CD4-positive, alpha-beta memory T cell (primary cell): ENCODE measurements at regions not wholly inside any gene's neighbourhood (a gene's known extent, or its start where the extent isn't known, plus 50 kb on each side); places are given as distances from the start of the nearest gene placed in this dataset.

ENCODE experiments used
- CTCF ChIA-PET: fragments of 350-600 bp; sonication (Branson Sonifier 250); formaldehyde crosslinking; loops from one replicate; lab custom pipeline; 2021; ENCODE audit warnings: inconsistent platforms; ENCODE audit not compliant: partially characterized antibody; lab: Charles Lee
- POLR2A ChIA-PET: fragments of 350-600 bp; sonication (Branson Sonifier 250); formaldehyde crosslinking; loops from one replicate; lab custom pipeline; 2021; ENCODE audit not compliant: partially characterized antibody; lab: Charles Lee
- DNase-seq, 5 donors: peaks; one replicate each; pipeline versions ENCODE4 v3.0.0 to v3.0.0-alpha.2; 2020 to 2022; ENCODE audit warnings: mixed read lengths in 1 of 5
- H3K27ac ChIP-seq: one replicate; pipeline ENCODE4 v1.7.0; 2013; ENCODE audit warnings: low read depth, low read length
- H3K27me3 ChIP-seq: 2 replicates; pipeline ENCODE4 v1.7.0; 2013; ENCODE audit warnings: mild to moderate bottlenecking, low read length, moderate library complexity; ENCODE audit not compliant: insufficient read depth
- H3K36me3 ChIP-seq: 2 replicates; pipeline ENCODE4 v1.7.0; 2013; ENCODE audit warnings: mild to moderate bottlenecking, low read length, moderate library complexity; ENCODE audit not compliant: insufficient read depth
- H3K4me1 ChIP-seq: 2 replicates; pipeline ENCODE4 v1.7.0; 2013; ENCODE audit warnings: mild to moderate bottlenecking, low read length, moderate library complexity; ENCODE audit not compliant: insufficient read depth
- H3K4me3 ChIP-seq, 2 donors: one replicate each; pipeline ENCODE4 v1.7.0; 2013; ENCODE audit warnings: low read length in 2 of 2, mild to moderate bottlenecking in 1 of 2
- H3K9me3 ChIP-seq, 2 donors: one replicate each; pipeline ENCODE4 v1.7.0; 2013; ENCODE audit warnings: low read length in 2 of 2, control low read depth in 1 of 2; ENCODE audit not compliant: control insufficient read depth in 1 of 2
- H3K27ac Mint-ChIP-seq, 7 donors: one replicate each; pipeline ENCODE4 v1.8.0; 2020 to 2021; ENCODE audit warnings: mixed read lengths in 7 of 7, mild to moderate bottlenecking in 6 of 7, inconsistent platforms in 3 of 7, moderate library complexity in 3 of 7
- H3K27me3 Mint-ChIP-seq, 2 donors: one replicate each; pipeline ENCODE4 v1.8.0; 2020 to 2021; ENCODE audit warnings: mixed read lengths in 2 of 2
- H3K36me3 Mint-ChIP-seq, 2 donors: one replicate each; pipeline ENCODE4 v1.8.0; 2020 to 2021; ENCODE audit warnings: mixed read lengths in 2 of 2, inconsistent platforms in 1 of 2, mild to moderate bottlenecking in 1 of 2
- H3K4me1 Mint-ChIP-seq, 4 donors: one replicate each; pipeline ENCODE4 v1.8.0; 2020 to 2021; ENCODE audit warnings: mixed read lengths in 4 of 4, mild to moderate bottlenecking in 1 of 4
- H3K4me3 Mint-ChIP-seq, 8 donors: one replicate each; pipeline ENCODE4 v1.8.0; 2020 to 2021; ENCODE audit warnings: mixed read lengths in 8 of 8, mild to moderate bottlenecking in 7 of 8, moderate library complexity in 6 of 8, inconsistent platforms in 3 of 8
- H3K9me3 Mint-ChIP-seq, 8 donors: one replicate each; pipeline ENCODE4 v1.8.0; 2020 to 2021; ENCODE audit warnings: mixed read lengths in 8 of 8, mild to moderate bottlenecking in 5 of 8, inconsistent platforms in 3 of 8, moderate library complexity in 1 of 8
- intact Hi-C: fragments of 100-400 bp; cut with micrococcal nuclease; formaldehyde crosslinking; loops from one replicate; pipeline ENCODE4 v1.15.1; 2023

DNA sequence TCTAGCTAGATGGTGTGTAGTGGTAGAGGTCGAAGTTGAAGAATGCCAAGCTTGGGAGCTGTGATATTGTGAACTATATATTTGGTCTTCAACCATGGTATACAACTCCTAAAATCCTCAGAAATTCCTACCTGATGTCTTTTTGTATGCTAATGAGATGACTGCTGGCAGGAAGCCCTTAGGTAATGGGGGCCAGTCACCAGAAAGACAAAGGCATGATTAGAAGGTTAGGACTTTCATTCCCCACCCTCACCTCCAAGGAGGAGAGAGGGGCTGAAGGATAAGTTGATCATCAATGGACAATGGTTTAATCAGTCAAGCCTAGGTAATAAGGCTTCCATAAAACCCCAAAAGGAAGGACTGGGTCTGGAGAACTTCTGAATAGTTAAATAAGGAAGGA, 285.7 kb upstream of the POU5F2 start:
- no peak for DNase-seq
- intact Hi-C loops = no loop called here
- no peaks in the 10 kb centered on the region for H3K36me3 ChIP-seq
- H3K27ac Mint-ChIP-seq = peak overlapping the region in 1 of 7 donors; percentile 6
- H3K9me3 ChIP-seq = no peaks in the 10 kb centered on the region
- no peaks in the 10 kb centered on the region for H3K27me3 ChIP-seq
- POLR2A ChIA-PET = no interaction called here
- H3K4me3 Mint-ChIP-seq = no peak overlapping the region
- H3K27ac ChIP-seq = no peak overlapping the region
- H3K36me3 Mint-ChIP-seq = peaks cover 65 to 88% of the 10 kb centered on the region in 2 donors
- H3K4me1 ChIP-seq = no peaks in the 10 kb centered on the region
- H3K4me1 Mint-ChIP-seq = peaks cover 0 to 10% (median 5%) of the 10 kb centered on the region in 4 donors
- CTCF ChIA-PET = no interaction called here
- H3K27me3 Mint-ChIP-seq = no peaks in the 10 kb centered on the region
- H3K4me3 ChIP-seq = no peak overlapping the region
- H3K9me3 Mint-ChIP-seq = peaks cover 0 to 5% (median 0%) of the 10 kb centered on the region in 8 donors

DNA sequence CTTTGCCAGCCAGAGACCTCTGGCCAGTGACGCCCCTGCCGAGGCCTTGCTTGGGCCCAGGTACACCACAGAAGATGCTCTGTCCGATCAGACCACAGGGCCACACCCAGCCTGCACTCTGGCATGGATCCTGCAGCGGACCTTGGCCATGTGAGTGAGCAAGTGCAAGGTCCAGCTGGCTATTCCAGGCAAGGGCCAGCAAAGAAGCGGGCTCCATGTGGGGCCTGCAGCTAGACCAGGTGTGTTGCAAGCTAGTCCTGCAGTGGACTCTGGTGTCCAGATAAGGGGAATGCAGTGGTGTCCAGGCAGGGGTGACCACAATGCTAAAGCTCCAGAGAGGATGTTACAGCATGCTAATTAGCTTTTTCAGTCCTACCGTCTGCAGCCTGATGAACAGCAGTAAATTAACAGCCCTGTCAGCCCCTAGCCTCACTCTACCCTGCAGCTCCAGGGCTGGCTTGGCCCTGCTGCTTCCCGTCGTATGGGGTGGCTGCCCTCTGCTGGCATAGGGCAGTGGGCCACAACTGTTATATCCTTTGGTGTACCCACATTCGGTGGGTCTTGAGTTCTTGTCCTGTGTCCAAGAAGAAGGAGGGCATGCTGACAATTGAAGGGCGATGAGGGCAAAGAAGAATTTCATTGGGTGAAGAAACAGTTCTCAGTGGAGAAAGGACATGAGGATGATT, 284.5 kb upstream of the POU5F2 start:
- peak overlapping the region in 1 of 7 donors; percentile 68 for H3K27ac Mint-ChIP-seq
- H3K4me1 Mint-ChIP-seq = peaks cover 0 to 10% (median 3%) of the 10 kb centered on the region in 4 donors
- CTCF ChIA-PET = no interaction called here

DNA sequence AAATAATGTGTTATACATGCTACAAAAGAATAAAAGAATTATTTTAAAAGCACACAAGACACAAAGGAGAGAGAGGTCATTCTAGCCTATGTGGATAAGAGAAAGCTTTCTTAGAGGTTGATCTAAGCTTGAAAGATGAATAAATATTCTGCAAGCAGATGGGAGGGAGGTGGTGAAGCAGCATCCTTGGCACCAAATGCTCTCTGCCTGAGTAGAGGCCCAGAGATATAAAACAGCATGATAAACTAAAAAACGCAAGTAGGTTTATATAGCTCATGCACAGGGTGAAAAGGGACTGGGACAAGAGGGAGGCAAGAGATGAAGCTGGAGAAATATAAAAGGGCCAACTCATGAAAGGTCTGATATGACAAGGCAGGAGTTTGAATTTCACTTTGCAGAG, 283.2 kb upstream of the POU5F2 start:
- Histone ChIP-seq H3K4me1 (no peaks in the 10 kb centered on the region), H3K4me3 (no peak overlapping the region), H3K9me3 (no peaks in the 10 kb centered on the region), H3K36me3 (peaks cover 14% of the 10 kb centered on the region), H3K27me3 (no peaks in the 10 kb centered on the region), H3K27ac (no peak overlapping the region)
- H3K36me3 Mint-ChIP-seq = peaks cover 72 to 88% of the 10 kb centered on the region in 2 donors
- POLR2A ChIA-PET = no interaction called here
- peak overlapping the region in 1 of 7 donors; percentile 25 for H3K27ac Mint-ChIP-seq
- CTCF ChIA-PET = no interaction called here
- H3K27me3 Mint-ChIP-seq = no peaks in the 10 kb centered on the region
- H3K4me1 Mint-ChIP-seq = peaks cover 0 to 10% (median 3%) of the 10 kb centered on the region in 4 donors
- no peak overlapping the region for H3K4me3 Mint-ChIP-seq
- intact Hi-C loops = no loop called here
- peaks cover 6 to 12% (median 9%) of the 10 kb centered on the region in 8 donors for H3K9me3 Mint-ChIP-seq
- DNase-seq = no peak

More for the DNA sequence above, 284.5 kb upstream of the POU5F2 start:
- Mint-ChIP-seq H3K9me3 (peaks cover 0 to 7% (median 1%) of the 10 kb centered on the region in 8 donors), H3K27me3 (no peaks in the 10 kb centered on the region), H3K4me3 (no peak overlapping the region), H3K36me3 (peaks cover 66 to 88% of the 10 kb centered on the region in 2 donors)
- POLR2A ChIA-PET = no interaction called here
- DNase-seq = no peak
- no peaks in the 10 kb centered on the region for H3K9me3 ChIP-seq
- H3K4me3 ChIP-seq = no peak overlapping the region
- H3K36me3 ChIP-seq = peaks cover 8% of the 10 kb centered on the region
- intact Hi-C loops = no loop called here
- no peak overlapping the region for H3K27ac ChIP-seq
- H3K27me3 ChIP-seq = no peaks in the 10 kb centered on the region
- no peaks in the 10 kb centered on the region for H3K4me1 ChIP-seq

DNA sequence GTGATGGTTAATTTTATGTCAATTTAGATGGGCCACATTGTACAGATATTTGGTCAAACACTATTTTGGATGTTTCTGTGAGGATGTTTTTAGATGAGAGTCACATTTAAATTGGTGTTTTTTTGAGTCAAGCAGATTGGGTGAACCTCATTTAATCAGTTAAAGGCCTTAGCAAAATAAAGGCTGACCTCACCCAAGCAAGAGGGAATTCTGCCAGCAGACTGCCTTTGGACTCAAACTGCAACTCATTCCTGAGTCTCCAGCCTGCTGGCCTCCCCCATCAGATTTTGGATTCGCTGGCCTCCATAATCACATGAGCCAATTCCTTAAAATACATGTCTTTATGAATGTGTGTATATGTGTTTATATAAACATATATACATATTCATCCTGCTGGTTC, 282.7 kb upstream of the POU5F2 start:
- POLR2A ChIA-PET = no interaction called here
- peaks cover 72 to 88% of the 10 kb centered on the region in 2 donors for H3K36me3 Mint-ChIP-seq
- no peak overlapping the region for H3K27ac Mint-ChIP-seq
- H3K27me3 Mint-ChIP-seq = no peaks in the 10 kb centered on the region
- H3K4me3 Mint-ChIP-seq = no peak overlapping the region
- DNase-seq = no peak
- intact Hi-C loops = no loop called here
- Histone ChIP-seq H3K36me3 (peaks cover 14% of the 10 kb centered on the region), H3K27ac (no peak overlapping the region), H3K4me1 (no peaks in the 10 kb centered on the region), H3K4me3 (no peak overlapping the region), H3K9me3 (no peaks in the 10 kb centered on the region), H3K27me3 (no peaks in the 10 kb centered on the region)
- peaks cover 7 to 15% (median 13%) of the 10 kb centered on the region in 8 donors for H3K9me3 Mint-ChIP-seq
- CTCF ChIA-PET = no interaction called here
- peaks cover 0 to 8% (median under 1%) of the 10 kb centered on the region in 4 donors for H3K4me1 Mint-ChIP-seq

DNA sequence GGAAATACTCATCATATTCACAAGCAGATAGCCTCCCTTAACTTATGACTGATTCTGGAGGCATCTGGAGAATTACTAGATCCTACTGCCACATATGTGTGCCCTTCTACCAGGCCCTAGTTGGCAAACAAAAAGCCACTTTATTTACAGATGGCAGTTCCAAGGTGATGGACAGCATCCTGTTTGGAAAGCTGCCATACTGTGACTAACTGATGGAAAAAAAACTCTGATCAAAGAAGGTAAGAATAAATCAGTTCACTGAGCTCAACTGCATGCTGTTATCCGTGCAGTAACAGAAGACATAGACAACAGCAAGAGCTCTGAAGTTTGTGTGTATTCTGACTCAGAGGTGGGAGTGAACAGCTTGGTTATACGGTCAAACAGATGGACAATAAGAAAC, 279.8 kb upstream of the POU5F2 start:
- H3K27ac Mint-ChIP-seq = no peak overlapping the region
- no peak overlapping the region for H3K4me3 Mint-ChIP-seq
- H3K27me3 Mint-ChIP-seq = no peaks in the 10 kb centered on the region
- Histone ChIP-seq H3K4me1 (no peaks in the 10 kb centered on the region), H3K9me3 (no peaks in the 10 kb centered on the region), H3K27me3 (no peaks in the 10 kb centered on the region), H3K36me3 (peaks cover 14% of the 10 kb centered on the region), H3K4me3 (no peak overlapping the region), H3K27ac (no peak overlapping the region)
- intact Hi-C loops = no loop called here
- H3K4me1 Mint-ChIP-seq = peaks cover 0 to 4% (median 0%) of the 10 kb centered on the region in 4 donors
- ChIA-PET CTCF (no interaction called here), POLR2A (no interaction called here)
- peaks cover 7 to 42% (median 37%) of the 10 kb centered on the region in 8 donors for H3K9me3 Mint-ChIP-seq
- no peak for DNase-seq
- peaks cover 85 to 93% of the 10 kb centered on the region in 2 donors for H3K36me3 Mint-ChIP-seq

DNA sequence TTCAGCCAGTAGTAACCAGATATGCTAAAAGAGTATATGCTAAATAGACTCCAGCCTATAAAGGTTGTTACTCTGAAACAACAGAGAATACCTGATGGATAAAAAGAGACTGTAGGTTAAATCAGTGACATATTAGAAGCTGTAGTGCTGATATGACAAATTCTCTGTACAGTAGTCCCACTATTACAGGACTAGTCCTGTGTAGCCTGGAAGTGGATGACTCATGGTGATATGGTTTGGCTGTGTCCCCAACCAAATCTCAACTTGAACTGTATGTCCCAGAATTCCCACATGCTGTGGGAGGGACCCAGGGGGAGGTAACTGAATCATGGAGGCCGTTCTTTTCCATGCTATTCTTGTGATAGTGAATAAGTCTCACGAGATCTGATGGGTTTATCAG, 276.2 kb upstream of the POU5F2 start:
- no peak overlapping the region for H3K27ac ChIP-seq
- no peak overlapping the region for H3K4me3 Mint-ChIP-seq
- no peak for DNase-seq
- H3K9me3 Mint-ChIP-seq = peaks cover 6 to 75% (median 60%) of the 10 kb centered on the region in 8 donors
- H3K4me3 ChIP-seq = no peak overlapping the region
- ChIA-PET CTCF (no interaction called here), POLR2A (no interaction called here)
- H3K36me3 Mint-ChIP-seq = peaks cover 95 to 100% of the 10 kb centered on the region in 2 donors
- H3K27ac Mint-ChIP-seq = no peak overlapping the region
- intact Hi-C loops = no loop called here
- H3K27me3 ChIP-seq = no peaks in the 10 kb centered on the region
- H3K27me3 Mint-ChIP-seq = no peaks in the 10 kb centered on the region
- H3K4me1 ChIP-seq = no peaks in the 10 kb centered on the region
- H3K9me3 ChIP-seq = peaks cover 5 to 7% of the 10 kb centered on the region in 2 donors
- H3K4me1 Mint-ChIP-seq = peaks cover 0 to 4% (median under 1%) of the 10 kb centered on the region in 4 donors
- peaks cover 14% of the 10 kb centered on the region for H3K36me3 ChIP-seq

DNA sequence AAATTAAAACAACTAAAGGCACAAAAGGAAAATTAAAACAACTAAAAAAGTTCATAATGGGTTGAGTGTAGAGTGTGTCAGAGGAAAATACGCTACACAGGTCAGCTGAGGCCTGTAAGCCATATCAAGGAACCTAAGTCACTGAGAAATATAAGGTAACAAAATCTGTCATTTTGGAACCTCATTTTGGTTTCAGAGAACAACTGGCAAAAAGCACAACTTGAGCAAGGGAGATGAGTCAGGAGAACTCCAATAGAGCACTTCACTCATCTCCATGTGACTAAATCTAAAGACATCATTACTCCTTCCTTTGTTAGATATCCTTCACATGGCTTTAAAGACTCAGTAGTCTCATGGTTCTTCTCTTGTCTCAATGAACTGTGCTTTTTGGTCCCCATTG, 269.4 kb upstream of the POU5F2 start:
- no peak overlapping the region for H3K4me3 ChIP-seq
- DNase-seq = no peak
- Mint-ChIP-seq H3K27ac (no peak overlapping the region), H3K9me3 (peaks cover 7 to 29% (median 19%) of the 10 kb centered on the region in 8 donors), H3K27me3 (no peaks in the 10 kb centered on the region), H3K4me3 (no peak overlapping the region), H3K4me1 (peaks cover 0 to 11% (median 7%) of the 10 kb centered on the region in 4 donors), H3K36me3 (peaks cover 51 to 57% of the 10 kb centered on the region in 2 donors)
- no peaks in the 10 kb centered on the region for H3K36me3 ChIP-seq
- POLR2A ChIA-PET = no interaction called here
- intact Hi-C loops = no loop called here
- no peak overlapping the region for H3K27ac ChIP-seq
- peaks cover 5 to 7% of the 10 kb centered on the region in 2 donors for H3K9me3 ChIP-seq
- no peaks in the 10 kb centered on the region for H3K27me3 ChIP-seq
- CTCF ChIA-PET = no interaction called here
- no peaks in the 10 kb centered on the region for H3K4me1 ChIP-seq
